H9 (cell line): ENCODE measurements at regions not wholly inside any gene's neighbourhood (a gene's known extent, or its start where the extent isn't known, plus 50 kb on each side); places are given as distances from the start of the nearest gene placed in this dataset.

Experiments
- DNase-seq: peaks from one replicate; pipeline ENCODE4 v3.0.0-alpha.2; 2017
- H2AFZ ChIP-seq: one replicate; pipeline ENCODE4 v1.6.1; 2013; ENCODE audit warnings: mild to moderate bottlenecking, low read length, control low read depth, moderate library complexity
- H2AK5ac ChIP-seq: 2 replicates; pipeline ENCODE4 v1.6.1; 2013; ENCODE audit warnings: low read length, control low read depth, mixed read lengths; ENCODE audit not compliant: insufficient read length
- H2BK120ac ChIP-seq: one replicate; pipeline ENCODE4 v1.6.1; 2013; ENCODE audit warnings: low read depth, mild to moderate bottlenecking, low read length, control low read depth, inconsistent platforms; ENCODE audit not compliant: poor library complexity, severe bottlenecking
- H2BK12ac ChIP-seq: 2 replicates; pipeline ENCODE4 v1.6.1; 2013; ENCODE audit warnings: low read length, control low read depth, mixed read lengths, low read depth; ENCODE audit not compliant: insufficient read length
- H2BK15ac ChIP-seq: 2 replicates; pipeline ENCODE4 v1.6.1; 2013; ENCODE audit warnings: low read depth, low read length, control low read depth
- H2BK20ac ChIP-seq: one replicate; pipeline ENCODE4 v1.6.1; 2013; ENCODE audit warnings: low read depth, mild to moderate bottlenecking, low read length, control low read depth, inconsistent platforms; ENCODE audit not compliant: poor library complexity, severe bottlenecking
- H2BK5ac ChIP-seq: 2 replicates; pipeline ENCODE4 v1.6.1; 2013; ENCODE audit warnings: low read length, control low read depth, mixed read lengths; ENCODE audit not compliant: insufficient read length
- H3K14ac ChIP-seq: 2 replicates; pipeline ENCODE4 v1.6.1; 2013; ENCODE audit warnings: low read length, control low read depth; ENCODE audit not compliant: insufficient read depth
- H3K18ac ChIP-seq: 2 replicates; pipeline ENCODE4 v1.6.1; 2013; ENCODE audit warnings: low read depth, mild to moderate bottlenecking, mixed read lengths, low read length, control low read depth; ENCODE audit not compliant: insufficient read length
- H3K23ac ChIP-seq: 2 replicates; pipeline ENCODE4 v1.6.1; 2013; ENCODE audit warnings: low read length, control low read depth, mixed read lengths, low read depth; ENCODE audit not compliant: insufficient read length
- H3K23me2 ChIP-seq: 2 replicates; pipeline ENCODE4 v1.6.1; 2013; ENCODE audit warnings: low read depth, mild to moderate bottlenecking, mixed read lengths, low read length, control low read depth; ENCODE audit not compliant: insufficient read length, poor library complexity, severe bottlenecking
- H3K27ac ChIP-seq: 2 replicates; pipeline ENCODE4 v1.5.1; 2013; ENCODE audit warnings: low read length, control low read depth, mixed read lengths, low read depth; ENCODE audit not compliant: insufficient read length
- H3K27me3 ChIP-seq: 2 replicates; pipeline ENCODE4 v1.6.1; 2013; ENCODE audit warnings: low read length, control low read depth, inconsistent platforms; ENCODE audit not compliant: insufficient read depth
- H3K4ac ChIP-seq: 2 replicates; pipeline ENCODE4 v1.6.1; 2013; ENCODE audit warnings: low read depth, mild to moderate bottlenecking, control low read depth, inconsistent platforms, low read length, moderate library complexity
- H3K4me1 ChIP-seq: 2 replicates; pipeline ENCODE4 v1.6.1; 2013; ENCODE audit warnings: low read length, control low read depth, inconsistent platforms; ENCODE audit not compliant: insufficient read depth
- H3K4me2 ChIP-seq: 2 replicates; pipeline ENCODE4 v1.6.1; 2013; ENCODE audit warnings: low read length, control low read depth, mixed read lengths; ENCODE audit not compliant: insufficient read length, insufficient read depth
- H3K56ac ChIP-seq: 2 replicates; pipeline ENCODE4 v1.6.1; 2013; ENCODE audit warnings: low read depth, mild to moderate bottlenecking, mixed read lengths, low read length, control low read depth; ENCODE audit not compliant: insufficient read length
- H3K79me1 ChIP-seq: 2 replicates; pipeline ENCODE4 v1.6.1; 2013; ENCODE audit warnings: low read depth, mild to moderate bottlenecking, moderate library complexity, low read length, control low read depth, inconsistent platforms; ENCODE audit not compliant: insufficient read depth, poor library complexity, severe bottlenecking
- H3K79me2 ChIP-seq: 2 replicates; pipeline ENCODE4 v1.6.1; 2013; ENCODE audit warnings: low read length, control low read depth, inconsistent platforms; ENCODE audit not compliant: insufficient read depth
- H3K9ac ChIP-seq: 2 replicates; pipeline ENCODE4 v1.6.1; 2013; ENCODE audit warnings: low read length, control low read depth, mixed read lengths; ENCODE audit not compliant: insufficient read length; ENCODE audit errors: extremely low read depth
- H3K9me3 ChIP-seq: one replicate; pipeline ENCODE4 v1.6.1; 2013; ENCODE audit warnings: low read depth, low read length, inconsistent platforms; ENCODE audit not compliant: control insufficient read depth
- H3T11ph ChIP-seq: one replicate; pipeline ENCODE4 v1.6.1; 2013; ENCODE audit warnings: mild to moderate bottlenecking, low read length, control low read depth, inconsistent platforms
- H4K20me1 ChIP-seq: one replicate; pipeline ENCODE4 v1.6.1; 2013; ENCODE audit not compliant: control insufficient read depth, insufficient read length, insufficient read depth
- H4K5ac ChIP-seq: 2 replicates; pipeline ENCODE4 v1.6.1; 2013; ENCODE audit warnings: low read depth, mild to moderate bottlenecking, mixed read lengths, low read length, control low read depth; ENCODE audit not compliant: insufficient read length
- H4K8ac ChIP-seq: replicated peaks from 2 replicates; pipeline ENCODE4 v1.6.1; 2013; ENCODE audit warnings: low read length, control low read depth, mixed read lengths, low read depth; ENCODE audit not compliant: insufficient read length
- H4K91ac ChIP-seq: 2 replicates; pipeline ENCODE4 v1.6.1; 2013; ENCODE audit warnings: low read depth, mild to moderate bottlenecking, moderate library complexity, mixed read lengths, low read length, control low read depth; ENCODE audit not compliant: insufficient read length
- H3K27ac Mint-ChIP-seq, 3 experiments: 2 replicates in 2 of 3; 3 replicates in 1 of 3; pipeline ENCODE4 v1.8.0; 2020 to 2021; ENCODE audit warnings: mixed read lengths in 3 of 3, mild to moderate bottlenecking in 1 of 3, moderate library complexity in 1 of 3
- H3K27me3 Mint-ChIP-seq: 2 replicates; pipeline ENCODE4 v1.8.0; 2021; ENCODE audit warnings: low read depth, mild to moderate bottlenecking, moderate library complexity, mixed read lengths
- H3K36me3 Mint-ChIP-seq, 3 experiments: 2 replicates in 2 of 3; 3 replicates in 1 of 3; pipeline ENCODE4 v1.8.0; 2020 to 2021; ENCODE audit warnings: low read depth in 3 of 3, mixed read lengths in 3 of 3; ENCODE audit not compliant: insufficient read depth in 1 of 3
- H3K4me1 Mint-ChIP-seq, 2 experiments: 2 replicates each; pipeline ENCODE4 v1.8.0; 2020; ENCODE audit warnings: mixed read lengths in 2 of 2
- H3K4me3 Mint-ChIP-seq, 2 experiments: 2 replicates in 1 of 2; 3 replicates in 1 of 2; pipeline ENCODE4 v1.8.0; 2020 to 2021; ENCODE audit warnings: mild to moderate bottlenecking in 2 of 2, mixed read lengths in 2 of 2, moderate library complexity in 1 of 2
- H3K9me3 Mint-ChIP-seq, 2 experiments: 2 replicates in 1 of 2; 3 replicates in 1 of 2; pipeline ENCODE4 v1.8.0; 2020; ENCODE audit warnings: mild to moderate bottlenecking in 2 of 2, mixed read lengths in 2 of 2, moderate library complexity in 1 of 2
- CTCF ChIP-seq: fragments of 200-600 bp; sonication (generic); conservative IDR thresholded peaks from 3 replicates; pipeline ENCODE4 v1.8.0; 2021; ENCODE audit warnings: antibody characterized with exemption, mild to moderate bottlenecking
- WGBS: extraction: QIAGEN DNeasy Blood & Tissue Kit; methylation state at CpG from one replicate; pipeline ENCODE4 v1.1.7; 2013; ENCODE audit warnings: missing lambda C conversion rate, low lambda C conversion rate, mixed read lengths; ENCODE audit not compliant: insufficient read length; ENCODE audit errors: extremely low coverage; 5-methylcytosine and 5-hydroxymethylcytosine counted together

- no peak for DNase-seq
- no peaks in the 10 kb centered on the region for H3K9me3 ChIP-seq
- H2BK5ac ChIP-seq: no peak overlapping the region
- no peak overlapping the region for H3K23ac ChIP-seq
- no peak overlapping the region for H3K4me3 Mint-ChIP-seq
- H4K20me1 ChIP-seq: no peaks in the 10 kb centered on the region
- no peak for TF ChIP-seq CTCF
- H2AK5ac ChIP-seq: no peak overlapping the region
- H3K9ac ChIP-seq: no peak overlapping the region
- no peak overlapping the region for H2BK120ac ChIP-seq
- no peaks in the 10 kb centered on the region for H3K9me3 Mint-ChIP-seq
- H3T11ph ChIP-seq: no peak overlapping the region
- H3K56ac ChIP-seq: no peak overlapping the region
- no peaks in the 10 kb centered on the region for H3K27me3 ChIP-seq
- H2BK12ac ChIP-seq: no peak overlapping the region
- no peak overlapping the region for H2BK20ac ChIP-seq
- H2BK15ac ChIP-seq: no peak overlapping the region
- no peak overlapping the region for H4K91ac ChIP-seq
- no peaks in the 10 kb centered on the region for H3K27me3 Mint-ChIP-seq
- H3K14ac ChIP-seq: no peak overlapping the region
- WGBS: no CpG with 5 or more reads among the region's 6 CpGs
- no peak overlapping the region for H3K27ac Mint-ChIP-seq
- H3K4me1 Mint-ChIP-seq: peaks cover 2 to 6% of the 10 kb centered on the region in 2 experiments; a peak in 1 of 4 replicates
- no peak overlapping the region for H3K4ac ChIP-seq
- H3K27ac ChIP-seq: no peak overlapping the region
- H3K4me1 ChIP-seq: no peaks in the 10 kb centered on the region
- no peaks in the 10 kb centered on the region for H3K36me3 Mint-ChIP-seq
- H3K79me1 ChIP-seq: no peaks in the 10 kb centered on the region
- no peak overlapping the region for H4K5ac ChIP-seq
- H3K18ac ChIP-seq: no peak overlapping the region
- H4K8ac ChIP-seq: no peak overlapping the region
- no peaks in the 10 kb centered on the region for H3K23me2 ChIP-seq
- H3K4me2 ChIP-seq: no peak overlapping the region
- no peaks in the 10 kb centered on the region for H3K79me2 ChIP-seq
- H2AFZ ChIP-seq: no peak overlapping the region
These were observed 247.5 kb upstream of the NOVA1 start for GRCh38 chr14:26845151-26845818.
